ENCODE measurements at regions not wholly inside any gene's neighbourhood (a gene's known extent, or its start where the extent isn't known, plus 50 kb on each side); places are given as distances from the start of the nearest gene placed in this dataset.

GRCh38 chr1:238672806-238673205 is 713.6 kb upstream of the CHRM3 start:
- Histone ChIP-seq H3K27me3 (ENCODE audit: control insufficient read depth in 2 of 2, insufficient read depth in 2 of 2, low read length in 2 of 2) (no peaks in the 10 kb centered on the region), H3K36me3 (ENCODE audit: control insufficient read depth in 2 of 2, extremely low read depth in 1 of 2, insufficient read depth in 2 of 2, low read length in 2 of 2) (no peaks in the 10 kb centered on the region), H3K4me3 (replicated peaks in 1 of 3; ENCODE audit: insufficient read depth in 1 of 3, low read depth in 1 of 3, low read length in 3 of 3) (no peak overlapping the region), H2AFZ (ENCODE audit: low read depth, low read length) (no peak overlapping the region), H3K9ac (replicated peaks; ENCODE audit: extremely low read depth, insufficient read depth, low read length) (no peak overlapping the region), H3K9me1 (replicated peaks; ENCODE audit: control insufficient read depth, extremely low read depth, insufficient read depth, low read length) (no peaks in the 10 kb centered on the region), H3K27ac (ENCODE audit: insufficient read depth, low read depth, low read length) (no peak overlapping the region), H3K79me2 (ENCODE audit: control insufficient read depth, insufficient read depth, low read length) (no peaks in the 10 kb centered on the region), H3K9me3 (replicated peaks; ENCODE audit: control insufficient read depth, insufficient read depth, low read length) (peaks cover 2% of the 10 kb centered on the region), H3K4me1 (ENCODE audit: control insufficient read depth, extremely low read depth, insufficient read depth, low read length) (no peaks in the 10 kb centered on the region), H3K4me2 (ENCODE audit: insufficient read depth, low read length) (no peak overlapping the region), H4K20me1 (replicated peaks; ENCODE audit: control insufficient read depth, extremely low read depth, insufficient read depth, low read length) (no peaks in the 10 kb centered on the region)
- intact Hi-C loops (cut with micrococcal nuclease) (no loop called here), dilution Hi-C loops (cut with MboI; ENCODE audit: extremely low pct_ligation_motif_present, low sequenced_read_pairs) (no loop called here)
- BruUV-seq (replicated peaks): no TSS peak
- DNase-seq (ENCODE audit: low read depth, low spot score): no peak
- TF ChIP-seq POLR2A (IDR thresholded peaks at IDR 0.05; ENCODE audit: low read depth, low read length) (no peak), MAX (IDR thresholded peaks at IDR 0.05; ENCODE audit: insufficient read depth, insufficient read length) (no peak), GATA2 (IDR thresholded peaks at IDR 0.05; ENCODE audit: insufficient read depth, insufficient read length, low read depth, low read length) (no peak), FOS (IDR thresholded peaks at IDR 0.05; ENCODE audit: borderline replicate concordance, insufficient read depth, low read length) (no peak), MYC (IDR thresholded peaks at IDR 0.05; ENCODE audit: low read depth, low read length) (no peak), CTCF (IDR thresholded peaks at IDR 0.05; ENCODE audit: extremely low read depth in 1 of 2, insufficient read depth in 1 of 2, low read depth in 1 of 2, low read length in 2 of 2) (no peak), POLR2AphosphoS5 (IDR thresholded peaks at IDR 0.05; ENCODE audit: insufficient read depth, low read depth, low read length) (no peak), JUN (IDR thresholded peaks at IDR 0.05; ENCODE audit: borderline replicate concordance, insufficient read depth, insufficient read length, low read depth) (no peak), EZH2 (IDR thresholded peaks at IDR 0.05; ENCODE audit: borderline replicate concordance, low read depth, low read length, severe bottlenecking) (no peak)
- ChIA-PET CTCF (no interaction called here), POLR2A (no interaction called here)
- FAIRE-seq: no peak

All from endothelial cell of umbilical vein (primary cell).